ENCODE measurements at regions not wholly inside any gene's neighbourhood (a gene's known extent, or its start where the extent isn't known, plus 50 kb on each side); places are given as distances from the start of the nearest gene placed in this dataset.

GRCh38 chr3:84905556-84905920 lies 53.3 kb upstream of the CADM2 start:
- TF ChIP-seq POLR2A (IDR thresholded peaks at IDR 0.05; ENCODE audit: low read length) (no peak), RARB (CRISPR knock-in tag; IDR thresholded peaks at IDR 0.05) (no peak), CTCF (IDR thresholded peaks at IDR 0.05) (no peak), MYC (IDR thresholded peaks at IDR 0.05; ENCODE audit: borderline replicate concordance, low read length) (no peak), RAD21 (conservative IDR thresholded peaks at IDR 0.05 in 1 of 2, IDR thresholded peaks at IDR 0.05 in 1 of 2) (no peak), ESRRA (IDR thresholded peaks at IDR 0.05; ENCODE audit: borderline replicate concordance, low read length) (no peak), ZC3H11A (IDR thresholded peaks at IDR 0.05) (no peak), CBX8 (IDR thresholded peaks at IDR 0.05) (no peak), SMC3 (IDR thresholded peaks at IDR 0.05) (no peak), MAZ (IDR thresholded peaks at IDR 0.05; ENCODE audit: borderline replicate concordance, low read depth, low read length) (no peak), CHD2 (IDR thresholded peaks at IDR 0.05; ENCODE audit: low read length, partially characterized antibody) (no peak), MAX (IDR thresholded peaks at IDR 0.05) (no peak)

Measured in A549 (cell line).